HepG2 (cell line): ENCODE measurements at regions not wholly inside any gene's neighbourhood (a gene's known extent, or its start where the extent isn't known, plus 50 kb on each side); places are given as distances from the start of the nearest gene placed in this dataset.

ENCODE experiments used
- CBX5 ChIP-seq: sonication (generic); formaldehyde crosslinking; IDR thresholded peaks from 2 replicates; pipeline ENCODE4 v1.4.0; 2020; ENCODE audit warnings: missing genetic modification reagents, borderline replicate concordance
- KDM1A ChIP-seq: IDR thresholded peaks from 2 replicates; pipeline ENCODE4 v1.6.1; 2016; ENCODE audit warnings: missing compliant biosample characterization
- MTF1 ChIP-seq: sonication (generic); formaldehyde crosslinking; IDR thresholded peaks from 2 replicates; pipeline ENCODE4 v1.5.0; 2020; ENCODE audit warnings: missing genetic modification reagents
- MYC ChIP-seq: sonication (generic); formaldehyde crosslinking; IDR thresholded peaks from 2 replicates; pipeline ENCODE4 v1.9.0; 2021; ENCODE audit warnings: missing genetic modification reagents, borderline replicate concordance
- NCOA5 ChIP-seq: sonication (generic); formaldehyde crosslinking; IDR thresholded peaks from 2 replicates; pipeline ENCODE4 v1.4.0; 2020; ENCODE audit warnings: missing genetic modification reagents
- NFIC ChIP-seq: IDR thresholded peaks from 2 replicates; pipeline ENCODE4 v1.6.1; 2012; ENCODE audit warnings: mild to moderate bottlenecking, low read length, inconsistent platforms
- ZBTB7A ChIP-seq: sonication (generic); formaldehyde crosslinking; IDR thresholded peaks from 2 replicates; pipeline ENCODE4 v1.8.0; 2022; ENCODE audit warnings: mild to moderate bottlenecking, missing genetic modification reagents
- ZKSCAN1 ChIP-seq: fragments of 150-350 bp; IDR thresholded peaks from 2 replicates; pipeline ENCODE4 v1.6.1; 2014; ENCODE audit warnings: low read length
- ZNF274 ChIP-seq: sonication (generic); formaldehyde crosslinking; IDR thresholded peaks from 2 replicates; pipeline ENCODE4 v1.5.1; 2020; ENCODE audit warnings: mild to moderate bottlenecking, missing genetic modification reagents
- TF ChIP-seq, protein P1 (sequence below): sonication (generic); formaldehyde crosslinking; IDR thresholded peaks from 2 replicates; pipeline ENCODE4 v1.4.0; 2020; ENCODE audit warnings: low read depth, missing genetic modification reagents

DNA sequence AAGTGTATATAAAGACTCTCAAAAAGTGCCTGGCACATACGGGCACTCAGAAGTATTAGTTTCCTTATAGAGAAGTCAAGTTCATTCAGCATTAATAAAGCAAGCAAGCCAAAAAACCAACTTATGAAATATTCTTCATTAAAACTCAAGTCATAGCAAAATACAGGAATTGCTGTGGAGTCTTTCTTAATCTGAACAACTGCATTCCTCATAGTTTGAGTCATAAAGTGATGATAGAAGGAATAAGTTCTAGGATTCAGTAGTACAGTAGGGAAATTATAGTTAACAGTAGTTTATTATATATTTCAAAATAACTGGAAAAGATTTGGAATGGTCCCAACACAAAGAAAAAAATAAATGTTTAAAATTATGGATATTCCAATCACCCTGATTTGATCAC is 200.3 kb downstream of the C11orf91 start:
- TF ChIP-seq ZKSCAN1 (no peak), NFIC (no peak), NCOA5 (CRISPR knock-in tag) (no peak), MTF1 (no peak), ZNF274 (no peak), MYC (CRISPR knock-in tag) (no peak), CBX5 (CRISPR knock-in tag) (no peak), KDM1A (CRISPR knock-in tag) (no peak), ZBTB7A (CRISPR knock-in tag) (no peak)
- TF ChIP-seq, protein P1, sequence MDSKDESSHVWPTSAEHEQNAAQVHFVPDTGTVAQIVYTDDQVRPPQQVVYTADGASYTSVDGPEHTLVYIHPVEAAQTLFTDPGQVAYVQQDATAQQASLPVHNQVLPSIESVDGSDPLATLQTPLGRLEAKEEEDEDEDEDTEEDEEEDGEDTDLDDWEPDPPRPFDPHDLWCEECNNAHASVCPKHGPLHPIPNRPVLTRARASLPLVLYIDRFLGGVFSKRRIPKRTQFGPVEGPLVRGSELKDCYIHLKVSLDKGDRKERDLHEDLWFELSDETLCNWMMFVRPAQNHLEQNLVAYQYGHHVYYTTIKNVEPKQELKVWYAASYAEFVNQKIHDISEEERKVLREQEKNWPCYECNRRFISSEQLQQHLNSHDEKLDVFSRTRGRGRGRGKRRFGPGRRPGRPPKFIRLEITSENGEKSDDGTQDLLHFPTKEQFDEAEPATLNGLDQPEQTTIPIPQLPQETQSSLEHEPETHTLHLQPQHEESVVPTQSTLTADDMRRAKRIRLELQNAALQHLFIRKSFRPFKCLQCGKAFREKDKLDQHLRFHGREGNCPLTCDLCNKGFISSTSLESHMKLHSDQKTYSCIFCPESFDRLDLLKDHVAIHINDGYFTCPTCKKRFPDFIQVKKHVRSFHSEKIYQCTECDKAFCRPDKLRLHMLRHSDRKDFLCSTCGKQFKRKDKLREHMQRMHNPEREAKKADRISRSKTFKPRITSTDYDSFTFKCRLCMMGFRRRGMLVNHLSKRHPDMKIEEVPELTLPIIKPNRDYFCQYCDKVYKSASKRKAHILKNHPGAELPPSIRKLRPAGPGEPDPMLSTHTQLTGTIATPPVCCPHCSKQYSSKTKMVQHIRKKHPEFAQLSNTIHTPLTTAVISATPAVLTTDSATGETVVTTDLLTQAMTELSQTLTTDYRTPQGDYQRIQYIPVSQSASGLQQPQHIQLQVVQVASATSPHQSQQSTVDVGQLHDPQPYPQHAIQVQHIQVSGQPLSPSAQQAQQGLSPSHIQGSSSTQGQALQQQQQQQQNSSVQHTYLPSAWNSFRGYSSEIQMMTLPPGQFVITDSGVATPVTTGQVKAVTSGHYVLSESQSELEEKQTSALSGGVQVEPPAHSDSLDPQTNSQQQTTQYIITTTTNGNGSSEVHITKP (CRISPR knock-in tag): no peak
